DMS79 (cell line): ENCODE measurements at regions not wholly inside any gene's neighbourhood (a gene's known extent, or its start where the extent isn't known, plus 50 kb on each side); places are given as distances from the start of the nearest gene placed in this dataset.

Experiments
- DNase-seq: peaks from one replicate; lab custom pipeline; 2025; lab: John Stamatoyannopoulos, UW

GRCh38 chr5:61964201-61964600, 341.8 kb upstream of the KIF2A start:
- no peak for DNase-seq

DNA sequence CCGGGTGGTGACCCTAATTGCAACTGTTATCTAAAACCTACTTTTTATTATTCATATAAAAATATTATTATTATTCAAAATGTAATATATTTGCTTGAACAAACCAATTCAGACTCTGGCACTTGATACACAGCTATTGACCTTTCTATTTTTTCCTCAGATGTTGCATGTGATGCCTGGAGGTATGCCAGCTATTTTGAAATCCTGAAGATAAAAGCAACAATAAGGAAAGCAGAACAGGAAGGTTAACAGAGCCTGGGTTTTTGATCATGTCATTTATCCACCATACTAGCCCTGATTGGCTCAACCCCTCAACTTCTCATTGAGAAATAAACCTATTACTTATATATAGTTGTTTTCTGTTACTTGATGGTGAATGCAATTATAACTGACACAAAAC, 340.9 kb upstream of the KIF2A start:
- DNase-seq = no peak

- DNase-seq = no peak
Observed at GRCh38 chr5:61965490-61965889, 340.5 kb upstream of the KIF2A start.

DNA sequence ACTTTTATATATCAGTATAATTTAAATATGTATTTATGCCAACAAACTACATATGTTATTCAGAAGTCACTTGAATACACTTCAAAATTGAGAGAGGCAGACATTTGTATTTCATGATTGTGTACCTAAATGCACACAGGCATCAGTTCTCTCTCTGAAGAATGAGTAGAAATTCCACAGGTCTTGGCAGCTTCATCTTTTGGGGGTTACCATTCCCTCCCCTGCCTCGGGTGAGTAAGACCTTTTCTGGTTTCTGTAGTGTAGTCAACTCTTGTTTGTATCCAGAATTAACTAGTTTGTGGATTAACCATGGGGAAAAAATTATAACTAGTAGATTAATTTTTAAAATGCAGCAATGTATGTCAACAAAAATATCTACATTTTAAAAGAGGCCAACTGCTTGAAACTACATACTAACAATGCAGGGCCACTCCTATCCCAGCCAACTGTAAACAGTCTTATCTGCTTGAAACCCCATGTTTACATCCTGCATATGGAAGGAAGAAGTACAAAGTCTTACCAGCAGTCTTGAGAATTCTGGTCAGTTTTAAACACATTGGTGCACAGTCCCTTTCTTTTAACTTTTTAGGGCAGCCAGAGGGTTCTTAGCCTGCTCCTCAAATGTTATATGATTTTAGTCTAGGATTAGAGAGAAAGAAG, 339.6 kb upstream of the KIF2A start:
- DNase-seq = no peak

DNA sequence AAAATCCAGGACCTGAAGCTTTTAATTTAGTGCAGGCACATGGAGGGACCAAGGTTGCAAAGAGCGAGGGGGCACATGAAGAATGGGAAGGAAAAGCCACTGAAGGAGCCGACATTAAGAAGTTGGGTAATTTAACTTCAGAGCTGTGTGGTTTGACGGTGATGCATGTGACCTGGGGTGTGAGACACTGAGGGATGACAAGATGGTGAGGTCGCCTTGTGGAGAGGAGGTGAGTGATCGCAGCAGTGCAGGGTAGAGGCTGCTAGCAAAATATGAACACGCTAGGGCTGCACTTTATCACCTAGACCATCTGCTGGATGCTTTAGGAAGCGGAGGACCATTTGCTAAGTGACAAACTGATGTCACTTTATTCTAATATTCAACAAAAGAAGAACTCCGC, 339.0 kb upstream of the KIF2A start:
- DNase-seq = no peak

DNA sequence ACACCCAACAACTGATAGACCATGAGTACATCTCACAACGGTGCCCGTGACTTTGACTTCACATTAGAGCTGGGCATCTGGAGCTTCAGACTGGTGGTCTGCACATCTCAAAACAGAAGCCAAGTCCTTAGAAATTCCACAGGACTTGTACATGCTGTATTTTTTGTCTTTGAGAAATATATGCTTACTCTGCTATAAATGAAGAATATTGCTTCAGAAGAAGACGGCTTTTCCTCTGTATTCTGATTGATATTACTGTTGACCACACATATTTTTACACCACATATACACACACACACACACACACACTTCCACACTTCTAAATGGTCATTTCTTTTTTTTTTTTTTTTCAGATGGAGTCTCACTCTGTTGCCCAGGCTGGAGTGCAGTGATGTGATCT, 338.3 kb upstream of the KIF2A start:
- no peak for DNase-seq

DNA sequence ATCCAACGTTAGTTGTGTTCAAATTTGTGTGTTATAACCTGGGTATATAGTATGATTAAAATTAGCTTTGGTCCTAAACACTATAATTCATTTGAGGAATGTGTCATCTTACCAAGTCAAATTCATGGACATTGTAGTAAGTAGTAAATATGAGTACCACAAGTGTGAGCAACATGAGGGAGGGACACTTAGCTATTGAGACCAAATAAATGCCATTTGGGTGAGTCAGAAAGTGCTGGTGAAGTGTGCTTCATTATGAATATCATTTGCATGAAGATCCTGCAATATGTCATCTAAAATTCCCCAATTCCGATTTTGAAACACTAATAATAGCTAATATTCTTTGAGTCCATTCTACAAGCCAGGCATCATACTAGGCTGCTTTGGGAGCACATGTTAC, 336.7 kb upstream of the KIF2A start:
- no peak for DNase-seq

DNA sequence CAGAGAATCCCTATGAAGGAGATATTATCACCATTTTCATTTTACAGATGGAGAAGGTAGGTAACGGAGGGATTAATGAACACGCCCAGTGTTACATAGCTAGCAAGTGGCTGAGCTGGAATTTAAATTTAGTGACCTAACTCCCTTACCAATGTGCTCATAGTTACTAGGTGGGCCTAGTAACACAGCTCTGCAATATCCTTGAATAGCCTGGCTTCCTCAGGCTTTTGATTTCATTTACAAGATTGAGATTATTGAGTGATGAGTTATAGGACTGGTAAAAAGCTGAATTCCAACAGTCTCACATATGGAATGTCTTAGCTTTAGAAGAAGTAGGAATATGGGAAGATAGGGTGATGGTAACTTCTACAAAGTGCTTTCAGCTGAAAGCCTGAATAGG, 336.3 kb upstream of the KIF2A start:
- no peak for DNase-seq

DNA sequence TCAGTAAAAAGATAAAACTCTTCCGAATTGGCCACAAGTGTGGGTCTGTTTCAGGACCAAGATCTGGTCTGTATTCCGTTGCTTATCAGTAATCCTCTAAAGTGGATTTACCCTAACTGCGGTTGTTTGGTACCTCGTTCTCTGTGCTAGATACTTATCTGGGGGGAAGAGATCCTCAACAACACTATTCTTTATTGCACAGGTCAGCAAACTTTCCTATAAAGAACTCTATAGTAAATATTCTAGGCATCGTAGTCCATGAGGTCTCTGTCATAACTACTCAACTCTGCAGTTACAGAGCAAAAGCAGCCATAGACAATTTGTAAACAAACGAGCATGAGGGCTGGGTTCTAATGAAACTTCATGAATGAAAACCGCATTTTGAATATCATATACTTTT, 335.8 kb upstream of the KIF2A start:
- no peak for DNase-seq

- no peak for DNase-seq
Observed at GRCh38 chr5:61974680-61975079, 331.3 kb upstream of the KIF2A start.

DNA sequence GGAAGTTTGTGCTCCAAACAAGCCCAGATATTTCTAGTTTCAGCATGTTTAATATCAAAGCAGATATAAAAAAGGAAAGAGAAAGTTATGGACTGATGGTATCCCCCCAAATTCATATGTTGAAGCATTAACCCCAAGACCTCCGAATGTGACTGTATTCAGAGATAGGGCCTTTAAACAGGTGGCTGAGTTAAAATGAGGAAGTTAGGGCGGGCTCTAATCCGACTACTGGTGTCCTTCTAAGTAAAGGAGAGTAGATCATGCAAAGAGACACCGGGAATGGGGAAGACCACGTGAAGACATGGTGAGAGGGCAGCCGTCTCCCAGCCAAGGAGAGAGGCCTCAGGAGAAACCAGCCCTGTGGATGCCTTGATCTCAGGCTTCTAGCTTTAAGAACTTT, 324.1 kb upstream of the KIF2A start:
- DNase-seq = no peak

DNA sequence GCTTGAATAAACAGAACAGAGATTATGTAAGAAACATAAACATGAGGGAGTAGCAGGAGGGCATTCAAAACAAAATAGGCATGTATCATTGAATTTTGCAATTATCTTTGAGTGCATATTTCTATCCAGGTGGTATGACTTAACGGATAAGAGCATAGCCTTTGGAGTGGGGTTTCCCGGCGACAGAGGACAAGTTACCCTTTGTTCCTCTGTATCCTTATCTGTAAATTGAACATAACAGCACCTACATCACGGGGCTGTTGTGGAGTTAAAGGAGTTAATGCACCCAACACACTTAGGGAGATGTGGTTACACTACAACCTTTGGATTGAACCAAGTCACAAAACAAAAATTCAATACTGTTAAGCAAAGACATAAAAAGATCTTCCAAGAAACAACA, 314.6 kb upstream of the KIF2A start:
- DNase-seq = no peak

DNA sequence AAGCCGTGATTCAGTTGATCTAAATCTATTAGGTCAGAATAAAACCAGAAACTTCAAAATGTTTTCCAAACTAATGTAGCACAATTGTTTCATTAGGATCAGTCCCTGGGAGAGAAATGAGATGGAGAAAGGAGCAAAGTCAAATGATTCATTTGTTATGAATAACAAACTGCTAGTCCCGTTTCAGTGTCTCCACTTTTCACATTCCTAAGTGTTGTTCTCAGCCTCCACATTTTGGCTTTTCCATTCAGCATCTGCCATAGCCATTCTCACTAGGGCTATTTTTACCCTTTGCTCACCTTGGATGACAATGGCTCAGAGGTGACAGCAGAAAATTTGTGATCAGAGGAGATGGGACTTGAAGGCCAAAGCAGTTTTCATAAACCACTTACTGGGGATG, 314.1 kb upstream of the KIF2A start:
- DNase-seq = no peak

GRCh38 chr5:61993295-61993927, 312.6 kb upstream of the KIF2A start:
- no peak for DNase-seq

- no peak for DNase-seq
Observed at GRCh38 chr5:61994171-61994570, 311.8 kb upstream of the KIF2A start.

- no peak for DNase-seq
Observed at GRCh38 chr5:61995486-61995885, 310.5 kb upstream of the KIF2A start.

DNA sequence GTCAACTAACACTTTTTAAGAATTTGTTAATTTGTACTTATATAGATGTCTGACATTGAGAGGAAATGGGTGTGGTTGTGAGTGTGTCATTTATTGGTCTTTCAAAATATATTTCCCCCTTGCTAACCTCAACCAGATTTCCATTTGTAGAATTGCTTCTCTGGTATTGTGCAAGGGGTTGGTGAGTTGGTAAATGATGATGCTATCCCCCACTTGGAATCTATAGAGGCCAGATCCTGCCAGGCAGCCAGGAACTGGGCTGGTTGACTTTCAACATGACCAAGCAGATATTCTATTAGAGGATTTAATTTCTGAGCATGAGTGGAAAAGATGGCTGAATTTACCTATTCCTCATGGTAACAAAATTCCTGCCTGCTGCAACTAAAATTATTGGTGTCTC, 306.6 kb upstream of the KIF2A start:
- DNase-seq = no peak

DNA sequence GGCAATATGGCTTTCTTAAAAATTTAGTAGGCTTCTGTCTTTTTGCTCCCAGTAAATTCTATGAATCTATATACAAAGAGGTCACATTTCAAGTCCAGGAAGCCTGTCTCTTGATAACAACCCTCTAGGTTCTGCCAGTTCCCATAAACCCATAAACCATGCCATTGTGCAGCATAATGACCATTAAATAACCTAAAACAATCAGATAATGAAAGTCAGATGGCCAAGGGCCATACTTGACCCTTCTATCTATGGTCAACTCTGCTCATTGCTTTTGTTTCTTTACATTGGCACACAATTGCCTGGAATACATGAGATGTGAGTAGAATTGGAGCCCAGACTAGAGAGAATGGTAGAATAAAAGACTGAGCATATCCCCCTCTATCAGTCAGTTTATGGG, 305.4 kb upstream of the KIF2A start:
- no peak for DNase-seq

GRCh38 chr5:62001640-62002039, 304.4 kb upstream of the KIF2A start:
- no peak for DNase-seq

DNA sequence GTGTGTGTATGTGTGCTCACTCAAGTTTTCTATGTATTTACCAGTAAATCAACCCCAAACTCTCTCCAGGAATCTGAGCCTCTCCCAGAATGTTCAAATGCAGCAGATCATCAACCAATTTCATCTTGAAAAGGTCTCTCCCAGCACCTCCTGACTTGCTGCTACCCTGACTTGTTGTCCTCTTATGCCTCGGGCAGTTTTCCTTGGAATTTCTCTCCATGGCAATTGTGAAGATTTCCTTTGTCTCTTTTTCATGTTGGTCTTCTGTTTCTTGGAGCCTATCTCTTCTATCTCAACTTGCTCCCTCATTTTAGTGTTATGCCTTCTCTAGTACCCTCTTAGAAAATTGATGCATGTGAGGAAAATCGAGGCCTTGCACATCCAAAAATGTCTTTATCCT, 303.6 kb upstream of the KIF2A start:
- no peak for DNase-seq

- no peak for DNase-seq
Observed at GRCh38 chr5:62005551-62005950, 300.5 kb upstream of the KIF2A start.

GRCh38 chr5:62007457-62007856, 298.5 kb upstream of the KIF2A start:
- no peak for DNase-seq

DNA sequence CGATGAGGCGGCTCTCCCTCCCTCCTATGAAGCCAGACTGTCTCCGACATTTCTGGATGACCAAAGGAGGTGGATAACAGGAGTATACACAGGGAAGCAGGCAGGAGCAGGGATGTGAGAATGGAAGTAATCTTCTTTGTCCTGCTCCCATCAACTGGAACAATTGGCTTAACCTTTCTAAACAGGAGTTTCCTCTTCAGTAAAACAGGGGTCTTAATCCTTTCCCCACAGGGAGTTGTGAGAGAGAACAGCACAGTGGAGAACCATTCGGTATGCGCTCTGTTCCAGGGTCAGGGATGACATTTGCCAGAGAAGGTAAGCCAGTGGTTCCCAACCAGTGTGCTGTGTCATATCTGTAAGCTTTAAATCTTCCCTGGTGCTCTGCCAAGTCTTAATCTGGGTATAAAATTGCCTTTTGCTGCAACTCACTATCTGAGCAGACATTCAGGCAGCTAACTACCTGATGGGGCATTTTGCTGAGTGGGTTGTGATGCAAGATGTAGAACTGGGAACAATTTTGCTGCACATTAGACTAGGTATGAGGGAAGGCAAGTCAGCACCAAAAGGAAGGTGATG, 294.8 kb upstream of the KIF2A start:
- DNase-seq = no peak

DNA sequence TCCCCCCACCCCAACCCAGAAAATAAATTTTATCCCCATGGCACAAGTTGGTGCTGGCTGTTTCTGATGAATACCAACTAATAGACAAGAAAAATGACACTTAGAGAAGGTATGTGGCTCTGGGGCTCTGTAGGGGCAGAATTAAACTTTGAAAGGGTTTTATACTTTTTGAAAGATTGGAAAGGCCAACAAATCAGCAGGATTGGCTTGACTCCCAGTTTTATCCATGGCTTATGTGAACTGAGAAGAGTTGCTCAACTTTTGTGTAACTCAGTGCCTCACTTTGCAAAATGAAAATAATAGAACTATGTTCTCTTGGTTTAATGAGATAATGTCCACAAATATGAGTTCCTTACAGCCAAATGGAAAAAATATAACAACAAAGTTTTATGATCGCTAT, 288.9 kb upstream of the KIF2A start:
- DNase-seq = no peak
